ENCODE measurements at regions not wholly inside any gene's neighbourhood (a gene's known extent, or its start where the extent isn't known, plus 50 kb on each side); places are given as distances from the start of the nearest gene placed in this dataset.

- Mint-ChIP-seq H3K27me3 (ENCODE audit: insufficient read depth, unreplicated experiment) (peaks cover 2% of the 10 kb centered on the region), H3K27ac (ENCODE audit: unreplicated experiment) (no peak overlapping the region), H3K36me3 (ENCODE audit: insufficient read depth, unreplicated experiment) (no peaks in the 10 kb centered on the region), H3K9me3 (ENCODE audit: unreplicated experiment) (peaks cover 14% of the 10 kb centered on the region), H3K4me1 (ENCODE audit: low read depth, unreplicated experiment) (no peaks in the 10 kb centered on the region), H3K4me3 (ENCODE audit: unreplicated experiment) (no peak overlapping the region)
- 0 out of 2 replicates have a peak, but pooled peaks cover 5% of the 10 kb centered on the region for H3K9me3 ChIP-seq
- intact Hi-C loops (cut with micrococcal nuclease; ENCODE audit: unreplicated experiment), result no loop called here
- POLR2A ChIA-PET, result no interaction called here
- BruUV-seq (replicated peaks), result no TSS peak
- CTCF ChIA-PET, result no interaction called here
- no peaks in the 10 kb centered on the region for H3K36me3 ChIP-seq (ENCODE audit: control insufficient read depth, insufficient read depth, low read length)
- no peak for DNase-seq
- no peaks in the 10 kb centered on the region for H3K4me1 ChIP-seq
- no peak overlapping the region for H3K4me3 ChIP-seq (ENCODE audit: low read depth, low read length)
- H3K27me3 ChIP-seq (replicated peaks; ENCODE audit: control insufficient read depth, insufficient read depth, low read length), result no peaks in the 10 kb centered on the region
- TF ChIP-seq, protein P1, sequence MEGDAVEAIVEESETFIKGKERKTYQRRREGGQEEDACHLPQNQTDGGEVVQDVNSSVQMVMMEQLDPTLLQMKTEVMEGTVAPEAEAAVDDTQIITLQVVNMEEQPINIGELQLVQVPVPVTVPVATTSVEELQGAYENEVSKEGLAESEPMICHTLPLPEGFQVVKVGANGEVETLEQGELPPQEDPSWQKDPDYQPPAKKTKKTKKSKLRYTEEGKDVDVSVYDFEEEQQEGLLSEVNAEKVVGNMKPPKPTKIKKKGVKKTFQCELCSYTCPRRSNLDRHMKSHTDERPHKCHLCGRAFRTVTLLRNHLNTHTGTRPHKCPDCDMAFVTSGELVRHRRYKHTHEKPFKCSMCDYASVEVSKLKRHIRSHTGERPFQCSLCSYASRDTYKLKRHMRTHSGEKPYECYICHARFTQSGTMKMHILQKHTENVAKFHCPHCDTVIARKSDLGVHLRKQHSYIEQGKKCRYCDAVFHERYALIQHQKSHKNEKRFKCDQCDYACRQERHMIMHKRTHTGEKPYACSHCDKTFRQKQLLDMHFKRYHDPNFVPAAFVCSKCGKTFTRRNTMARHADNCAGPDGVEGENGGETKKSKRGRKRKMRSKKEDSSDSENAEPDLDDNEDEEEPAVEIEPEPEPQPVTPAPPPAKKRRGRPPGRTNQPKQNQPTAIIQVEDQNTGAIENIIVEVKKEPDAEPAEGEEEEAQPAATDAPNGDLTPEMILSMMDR (IDR thresholded peaks at IDR 0.05; ENCODE audit: insufficient read depth in 1 of 2, low read depth in 1 of 2, low read length in 1 of 2, severe bottlenecking in 1 of 2, unreplicated experiment in 1 of 2), result no peak
Observed at GRCh38 chr3:61505197-61505596, 56.2 kb upstream of the PTPRG start.

DNA sequence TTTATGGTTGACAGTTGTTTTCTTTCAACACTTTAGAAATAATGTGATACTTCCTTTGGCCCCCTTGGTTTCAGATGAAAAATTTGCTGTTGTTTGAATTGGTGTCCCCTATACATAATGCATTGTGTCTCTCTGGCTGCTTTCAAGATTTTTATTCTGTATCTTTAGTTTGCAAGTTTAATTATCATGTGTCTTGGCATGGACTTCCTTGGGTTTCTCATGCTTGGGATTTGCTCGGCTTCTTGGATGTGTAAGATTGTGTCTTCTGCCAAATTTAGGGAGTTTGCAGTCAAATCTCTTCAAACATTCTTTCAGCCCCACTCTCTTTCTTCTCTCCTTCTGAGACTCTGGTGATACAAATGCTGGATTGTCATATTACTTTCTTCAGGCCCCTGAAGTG is 53.4 kb upstream of the PTPRG start:
- intact Hi-C loops (cut with micrococcal nuclease; ENCODE audit: unreplicated experiment), result no loop called here
- peaks cover 2% of the 10 kb centered on the region for H3K27me3 Mint-ChIP-seq (ENCODE audit: insufficient read depth, unreplicated experiment)
- no peak overlapping the region for H3K4me3 Mint-ChIP-seq (ENCODE audit: unreplicated experiment)
- no peaks in the 10 kb centered on the region for H3K4me1 ChIP-seq
- TF ChIP-seq, protein P1 (IDR thresholded peaks at IDR 0.05; ENCODE audit: insufficient read depth in 1 of 2, low read depth in 1 of 2, low read length in 1 of 2, severe bottlenecking in 1 of 2, unreplicated experiment in 1 of 2), result no peak
- BruUV-seq (replicated peaks), result no TSS peak
- no peaks in the 10 kb centered on the region for H3K27me3 ChIP-seq (replicated peaks; ENCODE audit: control insufficient read depth, insufficient read depth, low read length)
- H3K9me3 ChIP-seq, result no peaks in the 10 kb centered on the region
- no peaks in the 10 kb centered on the region for H3K4me1 Mint-ChIP-seq (ENCODE audit: low read depth, unreplicated experiment)
- H3K9me3 Mint-ChIP-seq (ENCODE audit: unreplicated experiment), result no peaks in the 10 kb centered on the region
- no peak for DNase-seq
- H3K36me3 Mint-ChIP-seq (ENCODE audit: insufficient read depth, unreplicated experiment), result no peaks in the 10 kb centered on the region
- ChIA-PET CTCF (no interaction called here), POLR2A (no interaction called here)
- no peaks in the 10 kb centered on the region for H3K36me3 ChIP-seq (ENCODE audit: control insufficient read depth, insufficient read depth, low read length)
- H3K4me3 ChIP-seq (ENCODE audit: low read depth, low read length), result no peak overlapping the region
- H3K27ac Mint-ChIP-seq (ENCODE audit: unreplicated experiment), result no peak overlapping the region
